Activated gamma-delta T cell (primary cell): ENCODE measurements at regions not wholly inside any gene's neighbourhood (a gene's known extent, or its start where the extent isn't known, plus 50 kb on each side); places are given as distances from the start of the nearest gene placed in this dataset.

Experiments used
- DNase-seq: peaks from one replicate; lab custom pipeline; 2025; lab: John Stamatoyannopoulos, UW

- DNase-seq, result no peak
Observed at GRCh38 chr3:116929505-116930222, 220.1 kb downstream of the TUSC7 start.

DNA sequence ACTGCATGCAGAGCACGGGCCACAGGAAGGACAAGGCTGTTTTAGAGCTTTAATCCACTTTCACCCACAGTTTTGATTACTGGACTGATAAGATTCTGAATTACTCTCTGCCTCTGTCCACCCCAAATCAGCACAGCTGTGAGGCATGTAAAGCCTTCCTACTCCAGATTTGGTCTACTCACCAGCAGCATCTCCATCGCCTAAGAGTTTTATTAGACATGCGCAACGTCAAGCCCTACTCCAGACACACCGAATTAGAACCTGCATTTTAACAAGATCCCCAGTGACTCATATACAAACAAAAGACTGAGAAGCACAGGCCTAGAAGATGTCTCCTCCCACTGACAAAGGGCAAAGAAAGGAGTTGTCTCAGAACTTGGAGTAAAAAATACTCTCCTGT is 221.2 kb downstream of the TUSC7 start:
- DNase-seq, result no peak

DNA sequence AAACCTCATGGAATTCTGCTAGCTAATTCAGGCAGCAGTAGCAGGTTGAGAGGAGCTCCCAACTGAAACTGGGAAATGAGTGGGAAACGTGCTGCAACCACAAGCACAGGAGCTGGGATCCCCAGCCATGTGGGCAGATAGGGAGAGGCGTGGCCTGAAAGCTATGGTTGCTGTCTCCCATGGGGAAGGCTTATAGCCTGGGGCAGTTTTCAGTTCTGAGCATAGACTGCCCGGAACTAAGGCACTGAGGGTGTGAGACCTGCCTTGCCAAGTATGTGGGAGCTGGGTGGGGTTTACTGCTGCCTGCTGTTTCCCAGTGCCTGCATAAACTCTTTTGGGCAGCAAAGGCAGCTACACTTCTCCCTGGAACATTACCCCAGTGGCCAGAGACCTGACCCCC is 229.5 kb downstream of the TUSC7 start:
- no peak for DNase-seq

DNA sequence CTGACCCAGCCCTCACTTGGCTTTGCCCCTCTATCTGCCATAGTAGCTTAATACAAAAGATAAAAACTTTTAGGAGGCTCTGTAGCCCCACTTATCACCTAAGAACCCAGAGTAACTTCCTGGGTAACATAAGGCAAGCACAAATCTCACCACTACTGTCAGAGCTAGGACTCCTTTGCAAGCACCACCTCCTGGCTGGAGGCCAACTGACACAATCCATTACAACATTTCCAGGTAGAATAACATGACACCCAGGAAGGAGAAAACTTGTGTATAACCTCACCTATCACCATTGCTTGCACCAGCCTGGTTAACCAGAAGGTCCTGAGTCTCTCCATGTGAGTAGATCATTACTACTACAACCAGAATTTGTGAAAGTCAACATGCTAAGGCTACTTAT is 230.0 kb downstream of the TUSC7 start:
- DNase-seq, result no peak

- DNase-seq, result no peak
Observed at GRCh38 chr3:116940719-116941118, 231.1 kb downstream of the TUSC7 start.

DNA sequence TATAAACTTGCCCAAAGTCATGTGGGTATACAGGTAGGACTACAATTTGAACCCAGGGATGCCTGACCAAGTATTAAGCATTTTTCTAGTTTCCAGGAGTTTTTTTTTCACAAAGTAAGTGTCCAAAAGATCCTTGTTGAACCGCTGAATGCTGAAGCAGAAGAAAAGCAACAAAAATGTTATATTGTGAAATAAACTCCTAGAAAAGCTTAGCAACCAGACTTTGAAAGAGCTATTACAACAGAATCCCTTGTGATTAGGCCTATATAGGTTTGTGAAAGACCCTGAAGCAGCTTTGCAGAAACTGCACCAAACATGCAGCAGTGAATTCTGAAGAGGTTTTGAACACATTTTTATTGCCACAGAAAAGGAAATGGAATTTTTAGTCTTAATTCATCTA is 236.8 kb downstream of the TUSC7 start:
- DNase-seq, result no peak

- DNase-seq, result no peak
Observed at GRCh38 chr3:116947148-116947547, 237.6 kb downstream of the TUSC7 start.

DNA sequence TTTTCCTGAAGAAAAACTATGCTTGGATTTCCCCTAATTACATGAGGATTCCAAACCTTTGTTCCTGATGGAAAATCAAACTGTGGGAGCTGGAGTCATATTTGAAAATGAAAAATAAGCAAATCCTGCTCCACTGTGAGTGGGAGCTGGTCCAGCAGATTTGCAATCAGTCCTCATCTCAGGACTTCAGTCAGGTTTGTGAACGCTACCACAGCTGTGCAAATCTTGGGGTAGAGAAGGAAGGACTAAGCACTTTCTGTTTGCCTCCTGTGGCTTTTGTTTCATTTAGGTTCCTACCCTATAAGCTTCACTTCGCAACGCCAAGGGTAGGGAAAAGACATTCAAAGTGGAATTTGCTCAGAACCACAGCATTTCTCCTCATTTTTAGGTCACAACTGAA is 238.2 kb downstream of the TUSC7 start:
- no peak for DNase-seq

DNA sequence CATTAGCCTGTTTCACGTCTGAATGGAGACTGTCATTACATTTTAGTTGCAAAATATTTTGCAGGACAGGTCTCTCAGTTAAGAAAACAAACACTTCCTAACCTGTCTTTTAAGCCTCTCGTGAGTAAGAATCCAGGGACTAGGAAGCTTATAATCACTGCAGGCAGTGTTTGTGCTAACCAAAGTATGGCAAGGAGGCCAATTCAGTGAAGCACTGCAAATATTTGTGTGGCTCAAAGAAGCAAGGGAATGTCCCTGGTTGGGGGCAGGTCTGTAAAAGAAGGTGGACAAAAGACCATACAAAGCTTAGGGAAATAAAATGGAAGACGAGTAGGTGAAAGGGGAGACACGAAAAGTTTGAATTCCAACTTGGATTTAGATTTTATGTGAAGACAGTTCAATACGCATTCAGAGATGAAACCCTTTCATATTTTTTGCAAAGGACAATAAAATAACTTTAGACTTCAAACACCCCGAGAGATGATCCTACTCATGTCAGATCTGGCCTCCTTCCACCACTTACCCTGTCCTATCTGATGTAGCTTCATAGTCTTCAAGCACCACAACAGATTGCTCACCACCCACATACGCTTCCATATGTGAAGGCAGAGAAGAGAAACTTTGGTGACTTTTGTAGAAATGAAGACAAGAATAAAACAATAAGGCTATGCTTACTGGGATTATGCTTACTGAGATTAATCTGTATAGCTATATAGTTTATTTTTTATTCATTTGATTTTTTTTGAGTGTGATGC is 240.9 kb downstream of the TUSC7 start:
- DNase-seq, result no peak

DNA sequence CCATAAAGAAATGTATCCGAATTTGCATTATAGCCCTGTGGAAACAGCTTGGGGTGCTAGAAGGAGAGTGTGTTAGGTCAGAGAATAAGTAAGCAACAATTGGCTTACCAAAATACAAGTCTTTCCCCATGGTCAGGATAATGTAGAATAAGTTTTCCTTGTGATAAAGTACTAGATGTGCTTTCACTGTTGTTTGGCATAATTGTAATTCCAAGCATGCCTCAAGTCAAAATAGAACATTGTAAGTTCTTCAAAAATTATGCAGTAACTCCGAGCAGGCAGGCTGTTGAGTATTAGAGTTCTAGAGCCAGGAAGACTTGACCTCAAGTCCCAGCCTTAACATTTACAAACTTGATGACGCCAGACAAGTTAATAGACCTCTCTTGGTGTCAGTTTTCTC is 242.0 kb downstream of the TUSC7 start:
- DNase-seq, result no peak

DNA sequence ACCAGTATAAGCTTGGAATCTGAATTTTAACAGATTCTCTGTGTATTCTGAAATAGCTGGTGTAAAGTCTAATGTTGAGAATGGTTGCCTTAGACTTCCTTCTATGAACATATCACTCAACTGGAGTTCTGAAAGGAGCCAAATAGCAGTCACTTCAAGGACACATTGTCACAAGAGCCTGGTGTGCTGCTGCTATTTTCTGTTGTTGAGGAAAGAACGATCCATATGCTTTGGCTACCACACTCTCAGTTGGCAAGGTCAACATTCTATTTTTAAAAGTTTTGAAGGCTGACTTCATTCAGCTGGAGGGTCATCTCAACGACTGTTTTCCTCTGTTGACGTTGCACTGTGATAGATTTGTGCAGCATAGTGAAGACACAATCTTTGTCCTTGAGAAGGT is 248.7 kb downstream of the TUSC7 start:
- no peak for DNase-seq

DNA sequence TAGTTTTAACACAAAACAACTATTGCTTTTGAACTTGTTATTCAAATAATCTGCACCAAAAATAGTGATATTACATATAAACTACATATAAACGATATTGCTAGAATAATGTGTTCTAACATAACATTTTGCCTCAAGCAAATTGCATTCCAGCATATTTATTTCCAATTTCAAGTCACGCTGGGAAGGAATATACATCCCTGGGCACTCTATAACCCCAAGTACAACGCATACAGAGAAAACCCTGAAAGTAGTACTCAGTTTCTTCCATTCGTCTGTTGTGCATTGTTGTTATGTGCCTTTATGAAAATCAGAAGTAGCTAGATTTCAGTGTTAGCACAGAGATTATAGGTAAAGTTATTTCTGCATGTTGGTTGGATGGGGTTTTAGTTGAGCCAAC is 251.5 kb downstream of the TUSC7 start:
- no peak for DNase-seq

GRCh38 chr3:116963802-116964201 is 254.2 kb downstream of the TUSC7 start:
- DNase-seq, result no peak

GRCh38 chr3:116966649-116967048 is 257.1 kb downstream of the TUSC7 start:
- DNase-seq, result no peak

GRCh38 chr3:116969135-116969534 is 259.6 kb downstream of the TUSC7 start:
- no peak for DNase-seq

GRCh38 chr3:116969646-116970045 is 260.1 kb downstream of the TUSC7 start:
- no peak for DNase-seq

DNA sequence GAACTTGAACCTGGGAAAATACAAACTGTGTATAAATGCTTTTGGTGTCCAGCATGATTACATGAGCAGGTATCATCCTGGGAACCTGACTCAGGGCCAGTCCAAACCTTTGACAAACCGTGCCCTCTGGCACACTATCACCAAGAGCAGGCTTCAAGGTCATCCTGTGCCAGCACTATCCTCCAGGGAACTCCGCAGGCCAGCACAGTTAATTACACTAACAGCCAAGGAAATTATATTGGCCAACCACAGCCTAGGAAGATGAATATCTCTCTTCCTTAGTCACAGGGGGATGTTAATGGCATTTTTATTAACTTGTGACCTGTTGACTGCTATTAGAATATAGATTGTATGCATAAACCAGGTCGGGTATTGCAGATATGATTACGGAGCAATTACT is 262.0 kb downstream of the TUSC7 start:
- no peak for DNase-seq

- DNase-seq, result no peak
Observed at GRCh38 chr3:116974702-116975101, 265.1 kb downstream of the TUSC7 start.

GRCh38 chr3:116977441-116977840 is 267.9 kb downstream of the TUSC7 start:
- no peak for DNase-seq

- no peak for DNase-seq
Observed at GRCh38 chr3:116980099-116980498, 270.5 kb downstream of the TUSC7 start.

GRCh38 chr3:116981089-116981488 is 271.5 kb downstream of the TUSC7 start:
- DNase-seq, result no peak

DNA sequence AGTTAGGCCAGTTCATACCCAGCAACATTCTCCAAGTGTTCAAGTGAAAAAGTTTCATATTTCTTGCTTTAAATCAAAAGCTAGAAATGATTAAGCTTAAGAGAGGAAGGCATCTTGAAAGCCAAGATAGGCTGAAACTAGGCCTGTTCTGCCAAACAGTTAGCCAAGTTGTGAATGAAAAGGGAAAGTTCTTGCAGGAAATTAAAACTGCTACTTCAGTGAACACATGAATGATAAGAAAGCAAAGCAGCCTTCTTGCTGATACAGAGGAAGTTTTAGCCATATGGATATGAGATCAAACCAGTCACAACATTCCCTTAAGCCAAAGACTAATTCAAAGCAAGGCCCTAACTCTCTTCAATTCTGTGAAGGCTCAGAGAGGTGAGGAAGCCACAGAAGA is 274.7 kb downstream of the TUSC7 start:
- DNase-seq, result no peak

DNA sequence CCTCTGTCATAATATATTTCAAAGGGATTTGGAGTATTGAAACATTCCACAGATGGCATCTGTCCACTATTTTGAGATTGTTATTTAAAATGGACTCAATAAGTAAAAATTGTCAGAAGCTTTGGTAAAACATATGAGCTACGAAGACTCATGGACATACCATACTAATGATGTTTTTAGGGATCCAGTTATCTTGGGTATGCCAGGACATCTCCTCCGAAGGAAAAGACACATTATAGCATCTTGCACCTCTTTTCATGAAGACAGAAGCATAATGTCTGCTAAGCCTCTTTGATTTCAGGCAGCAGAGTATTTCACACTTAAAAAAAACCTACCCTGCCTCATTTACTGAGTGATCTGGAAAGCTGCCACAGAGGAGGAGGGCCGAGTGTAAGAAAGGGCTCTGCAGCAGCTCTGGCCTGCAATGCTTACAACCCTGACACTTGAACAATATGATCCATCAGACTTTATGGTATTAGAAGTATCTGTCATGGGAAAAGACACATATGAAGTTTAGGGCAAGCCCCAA is 284.8 kb downstream of the TUSC7 start:
- DNase-seq, result no peak
